ENCODE measurements at regions not wholly inside any gene's neighbourhood (a gene's known extent, or its start where the extent isn't known, plus 50 kb on each side); places are given as distances from the start of the nearest gene placed in this dataset.

DNA sequence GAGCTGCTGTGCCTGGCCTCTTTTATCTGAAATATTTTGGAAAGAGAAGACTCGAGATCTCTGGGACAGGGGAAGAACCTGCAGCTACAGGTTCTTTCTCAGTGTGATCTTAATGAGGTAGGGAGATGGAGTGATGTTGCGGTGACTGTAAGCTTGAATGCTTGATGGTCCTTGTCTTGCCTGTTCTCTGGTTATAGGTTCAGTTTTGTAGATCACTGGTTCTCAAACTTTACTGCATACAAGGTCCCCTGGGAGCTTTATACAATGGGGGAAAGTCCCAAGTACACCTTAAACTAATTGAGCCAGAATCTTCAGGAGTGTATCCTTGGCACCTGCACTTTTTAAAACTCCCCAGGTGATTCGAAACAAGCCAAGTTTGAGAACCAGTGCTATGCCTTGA lies 136.7 kb upstream of the CXCR4 start:
- Histone ChIP-seq H2BK12ac (ENCODE audit: insufficient read length, low read depth, low read length) (no peak overlapping the region), H3K4me1 (ENCODE audit: insufficient read depth, low read length) (no peaks in the 10 kb centered on the region), H4K20me1 (ENCODE audit: control insufficient read depth, insufficient read depth, insufficient read length) (no peaks in the 10 kb centered on the region), H3K79me2 (ENCODE audit: insufficient read depth, low read length) (no peaks in the 10 kb centered on the region), H3K14ac (ENCODE audit: insufficient read depth, low read length) (no peak overlapping the region), H2BK15ac (ENCODE audit: low read depth, low read length) (no peak overlapping the region), H3K9me3 (ENCODE audit: control insufficient read depth, low read depth, low read length) (no peaks in the 10 kb centered on the region), H2AFZ (ENCODE audit: low read length) (no peak overlapping the region), H3K23me2 (ENCODE audit: insufficient read length, low read depth, low read length, poor library complexity, severe bottlenecking) (no peaks in the 10 kb centered on the region), H3K4me2 (ENCODE audit: insufficient read depth, insufficient read length, low read length) (no peak overlapping the region), H3K18ac (ENCODE audit: insufficient read length, low read depth, low read length) (no peak overlapping the region), H3K56ac (ENCODE audit: insufficient read length, low read depth, low read length) (no peak overlapping the region), H4K91ac (ENCODE audit: insufficient read length, low read depth, low read length) (no peak overlapping the region), H2BK20ac (ENCODE audit: low read depth, low read length, poor library complexity, severe bottlenecking) (no peak overlapping the region), H3K4ac (ENCODE audit: low read depth, low read length) (no peak overlapping the region), H3K27ac (ENCODE audit: insufficient read length, low read depth, low read length) (no peak overlapping the region), H2BK5ac (ENCODE audit: insufficient read length, low read length) (no peak overlapping the region), H3K27me3 (ENCODE audit: insufficient read depth, low read length) (no peaks in the 10 kb centered on the region), H2BK120ac (ENCODE audit: low read depth, low read length, poor library complexity, severe bottlenecking) (no peak overlapping the region), H4K8ac (replicated peaks; ENCODE audit: insufficient read length, low read depth, low read length) (no peak overlapping the region), H3K23ac (ENCODE audit: insufficient read length, low read depth, low read length) (no peak overlapping the region), H3K9ac (ENCODE audit: extremely low read depth, insufficient read length, low read length) (no peak overlapping the region), H2AK5ac (ENCODE audit: insufficient read length, low read length) (no peak overlapping the region), H4K5ac (ENCODE audit: insufficient read length, low read depth, low read length) (no peak overlapping the region), H3T11ph (ENCODE audit: low read length) (no peak overlapping the region), H3K79me1 (ENCODE audit: insufficient read depth, low read depth, low read length, poor library complexity, severe bottlenecking) (no peaks in the 10 kb centered on the region)
- WGBS (ENCODE audit: extremely low coverage, insufficient read length, low lambda C conversion rate): no CpG with 5 or more reads among the region's 3 CpGs
- Mint-ChIP-seq H3K4me1 (no peaks in the 10 kb centered on the region), H3K9me3 (no peaks in the 10 kb centered on the region; a peak in 1 of 5 replicates), H3K27ac (no peak overlapping the region), H3K4me3 (no peak overlapping the region), H3K27me3 (ENCODE audit: low read depth) (no peaks in the 10 kb centered on the region; the same call in 1 of the 2 replicates), H3K36me3 (ENCODE audit: insufficient read depth in 1 of 3, low read depth in 3 of 3) (no peaks in the 10 kb centered on the region)
- no peak for DNase-seq
- TF ChIP-seq CTCF (conservative IDR thresholded peaks at IDR 0.05): no peak
